ENCODE measurements at regions not wholly inside any gene's neighbourhood (a gene's known extent, or its start where the extent isn't known, plus 50 kb on each side); places are given as distances from the start of the nearest gene placed in this dataset.

GRCh38 chr7:85471740-85472139, 284.9 kb upstream of the SEMA3D start:
- intact Hi-C loops (cut with micrococcal nuclease; ENCODE audit: unreplicated experiment): no loop called here
- H3K36me3 Mint-ChIP-seq (ENCODE audit: insufficient read depth, unreplicated experiment): no peaks in the 10 kb centered on the region
- no peaks in the 10 kb centered on the region for H3K9me3 Mint-ChIP-seq (ENCODE audit: unreplicated experiment)
- Histone ChIP-seq H3K36me3 (ENCODE audit: control insufficient read depth, insufficient read depth, low read length) (no peaks in the 10 kb centered on the region), H3K9me3 (no peaks in the 10 kb centered on the region), H3K4me1 (no peaks in the 10 kb centered on the region; the same call in 1 of the 2 replicates), H3K4me3 (ENCODE audit: low read depth, low read length) (no peak overlapping the region), H3K27me3 (replicated peaks; ENCODE audit: control insufficient read depth, insufficient read depth, low read length) (no peaks in the 10 kb centered on the region)
- no peak for DNase-seq
- CTCF ChIA-PET: no interaction called here
- no peak overlapping the region for H3K4me3 Mint-ChIP-seq (ENCODE audit: unreplicated experiment)
- H3K27me3 Mint-ChIP-seq (ENCODE audit: insufficient read depth, unreplicated experiment): peaks cover 3% of the 10 kb centered on the region
- POLR2A ChIA-PET: no interaction called here
- H3K27ac Mint-ChIP-seq (ENCODE audit: unreplicated experiment): no peak overlapping the region
- no peaks in the 10 kb centered on the region for H3K4me1 Mint-ChIP-seq (ENCODE audit: low read depth, unreplicated experiment)
- no TSS peak for BruUV-seq (replicated peaks)
- TF ChIP-seq CTCF (IDR thresholded peaks at IDR 0.05; ENCODE audit: insufficient read depth in 1 of 2, low read depth in 1 of 2, low read length in 1 of 2, severe bottlenecking in 1 of 2, unreplicated experiment in 1 of 2): no peak

DNA sequence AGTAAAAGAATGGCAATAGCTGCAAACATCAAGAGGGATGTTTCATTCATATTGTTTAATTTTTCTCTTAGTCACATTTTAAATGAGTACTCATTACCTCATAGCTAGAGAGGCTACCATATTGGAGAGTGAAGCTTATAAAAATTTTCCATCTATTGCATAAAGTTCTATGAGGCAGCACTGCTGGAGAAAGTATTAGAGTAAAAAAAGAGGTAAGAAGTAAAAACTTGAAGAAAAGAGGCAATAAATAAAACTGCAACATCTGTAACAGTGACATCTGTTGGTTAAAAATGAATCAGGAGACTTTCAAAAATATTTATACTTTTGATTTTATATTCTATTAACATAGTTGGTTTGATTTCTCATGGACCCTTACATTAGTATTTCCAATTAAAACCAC, 284.5 kb upstream of the SEMA3D start:
- peaks cover 3% of the 10 kb centered on the region for H3K27me3 Mint-ChIP-seq (ENCODE audit: insufficient read depth, unreplicated experiment)
- Histone ChIP-seq H3K27me3 (replicated peaks; ENCODE audit: control insufficient read depth, insufficient read depth, low read length) (no peaks in the 10 kb centered on the region), H3K4me3 (ENCODE audit: low read depth, low read length) (no peak overlapping the region), H3K9me3 (no peaks in the 10 kb centered on the region), H3K36me3 (ENCODE audit: control insufficient read depth, insufficient read depth, low read length) (no peaks in the 10 kb centered on the region), H3K4me1 (no peaks in the 10 kb centered on the region; the same call in 1 of the 2 replicates)
- intact Hi-C loops (cut with micrococcal nuclease; ENCODE audit: unreplicated experiment): no loop called here
- no peaks in the 10 kb centered on the region for H3K9me3 Mint-ChIP-seq (ENCODE audit: unreplicated experiment)
- CTCF ChIA-PET: no interaction called here
- no peak for DNase-seq
- no peak overlapping the region for H3K27ac Mint-ChIP-seq (ENCODE audit: unreplicated experiment)
- TF ChIP-seq CTCF (IDR thresholded peaks at IDR 0.05; ENCODE audit: insufficient read depth in 1 of 2, low read depth in 1 of 2, low read length in 1 of 2, severe bottlenecking in 1 of 2, unreplicated experiment in 1 of 2): no peak
- H3K4me1 Mint-ChIP-seq (ENCODE audit: low read depth, unreplicated experiment): no peaks in the 10 kb centered on the region
- no peaks in the 10 kb centered on the region for H3K36me3 Mint-ChIP-seq (ENCODE audit: insufficient read depth, unreplicated experiment)
- no peak overlapping the region for H3K4me3 Mint-ChIP-seq (ENCODE audit: unreplicated experiment)
- POLR2A ChIA-PET: no interaction called here
- BruUV-seq (replicated peaks): no TSS peak

GRCh38 chr7:85469446-85470010, 282.7 kb upstream of the SEMA3D start:
- intact Hi-C loops (cut with micrococcal nuclease; ENCODE audit: unreplicated experiment): loop anchor here (5.0 kb wide), 1 partner anchor 83 kb away; no protein-coding TSS in a partner anchor
- no peaks in the 10 kb centered on the region for H3K36me3 Mint-ChIP-seq (ENCODE audit: insufficient read depth, unreplicated experiment)
- ChIA-PET POLR2A (no interaction called here), CTCF (no interaction called here)
- Histone ChIP-seq H3K4me1 (no peaks in the 10 kb centered on the region; the same call in 1 of the 2 replicates), H3K4me3 (ENCODE audit: low read depth, low read length) (no peak overlapping the region), H3K36me3 (ENCODE audit: control insufficient read depth, insufficient read depth, low read length) (no peaks in the 10 kb centered on the region), H3K27me3 (replicated peaks; ENCODE audit: control insufficient read depth, insufficient read depth, low read length) (no peaks in the 10 kb centered on the region), H3K9me3 (no peaks in the 10 kb centered on the region)
- TF ChIP-seq CTCF (IDR thresholded peaks at IDR 0.05; ENCODE audit: insufficient read depth in 1 of 2, low read depth in 1 of 2, low read length in 1 of 2, severe bottlenecking in 1 of 2, unreplicated experiment in 1 of 2): no peak
- H3K27me3 Mint-ChIP-seq (ENCODE audit: insufficient read depth, unreplicated experiment): peaks cover 3% of the 10 kb centered on the region
- H3K27ac Mint-ChIP-seq (ENCODE audit: unreplicated experiment): peak overlapping the region; percentile 37
- DNase-seq: no peak
- no peak overlapping the region for H3K4me3 Mint-ChIP-seq (ENCODE audit: unreplicated experiment)
- H3K9me3 Mint-ChIP-seq (ENCODE audit: unreplicated experiment): no peaks in the 10 kb centered on the region
- no peaks in the 10 kb centered on the region for H3K4me1 Mint-ChIP-seq (ENCODE audit: low read depth, unreplicated experiment)
- BruUV-seq (replicated peaks): no TSS peak

Measured in Caco-2 (cell line).